K562 (cell line): ENCODE measurements at regions not wholly inside any gene's neighbourhood (a gene's known extent, or its start where the extent isn't known, plus 50 kb on each side); places are given as distances from the start of the nearest gene placed in this dataset.

ENCODE experiments used
- ATAC-seq: fragments of 200-7000 bp; cut with Tn5 transposase; 3 replicates; pipeline ENCODE4 v1.9.1; 2020; ENCODE audit warnings: moderate library complexity
- BruUV-seq: library from RNA; stranded (reverse); fragments of 400-500 nt; replicated peaks from 2 replicates; lab custom pipeline; 2021; lab: Mats Ljungman, UMichigan
- CTCF ChIA-PET: fragments of 300-600 bp; formaldehyde crosslinking; extraction: SDS; loops from one replicate; lab custom pipeline; 2021; ENCODE audit warnings: low intra/inter-chr PET ratio; lab: Yijun Ruan, JAX
- POLR2A ChIA-PET: fragments of 300-600, 350-650 bp; sonication (Branson Sonifier 250); formaldehyde crosslinking; extraction: SDS; loops from one replicate; lab custom pipeline; 2021; ENCODE audit warnings: antibody characterized with exemption, inconsistent platforms; lab: Yijun Ruan, JAX
- DNase-seq, 4 experiments: peaks; one replicate each; pipeline versions ENCODE4 v3.0.0 to v3.0.0-alpha.2; 2011 to 2018; ENCODE audit warnings: low spot score in 3 of 4, mixed read lengths in 3 of 4; ENCODE audit errors: extremely low read depth in 1 of 4
- FAIRE-seq: peaks from 2 replicates; lab custom pipeline; 2011; peaks lifted over from hg19 to GRCh38; lab: Jason Lieb, UNC
- H2AFZ ChIP-seq: 2 replicates; pipeline ENCODE4 v1.6.0; 2011; ENCODE audit warnings: low read depth, low read length, control low read depth, inconsistent platforms
- H3K27ac ChIP-seq: fragments of 200-600 bp; 3 replicates; pipeline ENCODE4 v1.8.0; 2011; ENCODE audit warnings: low read depth, mild to moderate bottlenecking, control low read depth, inconsistent platforms, low read length, moderate library complexity, mixed read lengths; ENCODE audit errors: extremely low read depth
- H3K27me3 ChIP-seq, 2 experiments: fragments of 300-600 bp in 1 of 2; 2 replicates in 1 of 2; 3 replicates in 1 of 2; pipeline versions ENCODE4 v1.6.0 to v1.8.0; 2011; ENCODE audit warnings: inconsistent platforms in 2 of 2, low read length in 2 of 2, mild to moderate bottlenecking in 1 of 2, mixed read lengths in 1 of 2, moderate library complexity in 1 of 2; ENCODE audit not compliant: control insufficient read depth in 2 of 2, insufficient read depth in 2 of 2
- H3K36me3 ChIP-seq: fragments of 300-600 bp; 3 replicates; pipeline ENCODE4 v1.8.0; 2011; ENCODE audit warnings: mild to moderate bottlenecking, low read length, inconsistent platforms; ENCODE audit not compliant: control insufficient read depth, insufficient read depth
- H3K4me1 ChIP-seq, 2 experiments: fragments of 200-600 bp in 1 of 2; replicated peaks in 1 of 2; 2 replicates in 1 of 2; 3 replicates in 1 of 2; pipeline versions ENCODE4 v1.5.1 to v1.8.0; 2011; ENCODE audit warnings: inconsistent platforms in 2 of 2, low read length in 2 of 2, mild to moderate bottlenecking in 1 of 2, mixed read lengths in 1 of 2, moderate library complexity in 1 of 2; ENCODE audit not compliant: control insufficient read depth in 2 of 2, insufficient read depth in 2 of 2
- H3K4me2 ChIP-seq: 2 replicates; pipeline ENCODE4 v1.6.1; 2011; ENCODE audit warnings: low read length, control low read depth, inconsistent platforms, mixed read lengths; ENCODE audit not compliant: insufficient read depth
- H3K4me3 ChIP-seq: fragments of 200-600 bp; sonication (generic), shearing (Covaris generic); 2 replicates; pipeline ENCODE4 v1.5.1; 2016; ENCODE audit warnings: control low read depth, inconsistent platforms
- H3K79me2 ChIP-seq: fragments of 200-600 bp; 3 replicates; pipeline ENCODE4 v1.8.0; 2011; ENCODE audit warnings: low read length, inconsistent platforms; ENCODE audit not compliant: control insufficient read depth, insufficient read depth
- H3K9ac ChIP-seq, 2 experiments: 2 replicates each; pipeline versions ENCODE4 v1.6.0 to v1.6.1; 2011; ENCODE audit warnings: low read depth in 2 of 2, low read length in 2 of 2, control low read depth in 1 of 2, inconsistent platforms in 1 of 2, mild to moderate bottlenecking in 1 of 2, mixed read lengths in 1 of 2; ENCODE audit not compliant: insufficient read depth in 1 of 2
- H3K9me1 ChIP-seq: one replicate; pipeline ENCODE4 v1.6.0; 2011; ENCODE audit warnings: inconsistent platforms, mild to moderate bottlenecking, low read length, moderate library complexity; ENCODE audit not compliant: control insufficient read depth, insufficient read depth
- H3K9me3 ChIP-seq: replicated peaks from 2 replicates; pipeline ENCODE4 v1.5.1; 2011; ENCODE audit warnings: low read depth, low read length, inconsistent platforms; ENCODE audit not compliant: control insufficient read depth, insufficient read depth
- H4K20me1 ChIP-seq: replicated peaks from 2 replicates; pipeline ENCODE4 v1.6.1; 2011; ENCODE audit warnings: low read length, inconsistent platforms, mixed read lengths; ENCODE audit not compliant: control insufficient read depth, insufficient read depth
- BCLAF1 ChIP-seq, 2 experiments: fragments of 450-650 bp in 1 of 2; IDR thresholded peaks; 2 replicates each; pipeline ENCODE4 v1.6.1; 2011 to 2017; ENCODE audit warnings: low read depth in 2 of 2, antibody characterized with exemption in 1 of 2, borderline replicate concordance in 1 of 2, low read length in 1 of 2, mild to moderate bottlenecking in 1 of 2, mixed read lengths in 1 of 2; ENCODE audit not compliant: control insufficient read depth in 1 of 2
- BDP1 ChIP-seq: IDR thresholded peaks from 3 replicates; pipeline ENCODE4 v1.6.1; 2011; ENCODE audit not compliant: insufficient read length, insufficient read depth
- CEBPB ChIP-seq: fragments of 450-650 bp; IDR thresholded peaks from 2 replicates; pipeline ENCODE4 v1.6.1; 2016; ENCODE audit warnings: missing genetic modification characterization, missing compliant biosample characterization
- CEBPG ChIP-seq, 3 experiments: fragments of 200-800 bp in 1 of 3; sonication (Bioruptor generic) in 1 of 3; sonication (generic) in 1 of 3; formaldehyde crosslinking in 1 of 3; IDR thresholded peaks in 2 of 3; conservative IDR thresholded peaks in 1 of 3; 2 replicates each; pipeline versions ENCODE4 v1.6.1 to v1.8.0; 2016 to 2022; ENCODE audit warnings: missing compliant biosample characterization in 2 of 3, missing genetic modification characterization in 2 of 3, mild to moderate bottlenecking in 1 of 3, missing genetic modification reagents in 1 of 3
- HIVEP1 ChIP-seq: fragments of 250-450 bp; sonication (Bioruptor Pico); IDR thresholded peaks from 2 replicates; pipeline ENCODE4 v1.4.0; 2020; ENCODE audit warnings: mild to moderate bottlenecking
- KAT7 ChIP-seq: sonication (generic); formaldehyde crosslinking; IDR thresholded peaks from 2 replicates; pipeline ENCODE4 v1.8.0; 2022; ENCODE audit warnings: missing genetic modification reagents, mild to moderate bottlenecking, borderline replicate concordance
- KHSRP ChIP-seq: fragments of 450-650 bp; IDR thresholded peaks from 2 replicates; pipeline ENCODE4 v1.6.1; 2017
- POLR2G ChIP-seq: fragments of 200-400 bp; formaldehyde crosslinking; IDR thresholded peaks from 2 replicates; pipeline ENCODE4 v1.6.1; 2017; ENCODE audit warnings: low read depth, mild to moderate bottlenecking, antibody characterized with exemption, low read length, moderate library complexity
- POLR2H ChIP-seq: IDR thresholded peaks from 2 replicates; pipeline ENCODE4 v1.6.1; 2016; ENCODE audit warnings: missing genetic modification characterization, low read depth, mild to moderate bottlenecking, control low read depth, missing compliant biosample characterization, moderate library complexity
- PREB ChIP-seq: sonication (generic); formaldehyde crosslinking; IDR thresholded peaks from 2 replicates; pipeline ENCODE4 v1.8.1; 2023; ENCODE audit warnings: mild to moderate bottlenecking, missing genetic modification reagents
- SMARCA5 ChIP-seq: fragments of 450-650 bp; IDR thresholded peaks from 2 replicates; pipeline ENCODE4 v1.6.1; 2016
- SMC3 ChIP-seq: conservative IDR thresholded peaks from 2 replicates; pipeline ENCODE4 v1.6.1; 2011; ENCODE audit warnings: low read depth, low read length, improper control_type of control experiment; ENCODE audit not compliant: insufficient read depth
- in situ Hi-C: fragments of 300-500 bp; cut with MboI; formaldehyde crosslinking; loops from 4 replicates; pipeline ENCODE4 v1.15.0; 2018; ENCODE audit warnings: inconsistent platforms, mixed read lengths
- intact Hi-C: fragments of 100-400 bp; cut with micrococcal nuclease; formaldehyde crosslinking; loops from 2 replicates; pipeline ENCODE4 v1.14.2; 2022

- TF ChIP-seq BCLAF1 (IDR thresholded peaks at IDR 0.05; ENCODE audit: borderline replicate concordance in 1 of 2, control insufficient read depth in 1 of 2, low read depth in 2 of 2, low read length in 1 of 2): no peak
- peak; percentile 67 for TF ChIP-seq CEBPB (tag)
- TF ChIP-seq SMARCA5: no peak
- TF ChIP-seq BDP1: no peak
- no peak for TF ChIP-seq CEBPG (CRISPR knock-in tag; IDR thresholded peaks at IDR 0.05)
- TF ChIP-seq CEBPG (tag; conservative IDR thresholded peaks at IDR 0.05 in 1 of 2, IDR thresholded peaks at IDR 0.05 in 1 of 2): peak; percentile 63 to 70; a peak in 3 of 4 replicates
- no peak for TF ChIP-seq PREB (CRISPR knock-in tag)
- no peak for TF ChIP-seq KHSRP
Measured at GRCh38 chr11:95413761-95414160, 182.8 kb upstream of the SESN3 start (continued).

GRCh38 chr11:95413021-95413420 lies 182.0 kb upstream of the SESN3 start:
- no peaks in the 10 kb centered on the region for H3K79me2 ChIP-seq
- TF ChIP-seq POLR2H (tag): no peak
- no peak for TF ChIP-seq SMC3
- TF ChIP-seq KAT7: no peak
- no peak for TF ChIP-seq POLR2G
- TF ChIP-seq HIVEP1 (CRISPR knock-in tag): no peak
- no peak for TF ChIP-seq PREB (CRISPR knock-in tag)
- no peak overlapping the region for H2AFZ ChIP-seq
- no peaks in the 10 kb centered on the region for H3K9me3 ChIP-seq
- H3K27me3 ChIP-seq: no peaks in the 10 kb centered on the region
- in situ Hi-C loops (no loop called here), intact Hi-C loops (no loop called here)
- no TSS peak for BruUV-seq
- H4K20me1 ChIP-seq: no peaks in the 10 kb centered on the region
- ATAC-seq (no peak), FAIRE-seq (no peak), DNase-seq (no peak)
- peaks cover 2 to 15% of the 10 kb centered on the region in 2 experiments; a peak in 4 of 5 replicates for H3K4me1 ChIP-seq
- no peaks in the 10 kb centered on the region for H3K36me3 ChIP-seq
- POLR2A ChIA-PET: no interaction called here
- H3K9ac ChIP-seq: no peak overlapping the region
- H3K4me2 ChIP-seq: no peak overlapping the region
- H3K9me1 ChIP-seq: no peaks in the 10 kb centered on the region
- CTCF ChIA-PET: no interaction called here
- H3K4me3 ChIP-seq: no peak overlapping the region
- H3K27ac ChIP-seq: no peak overlapping the region
